RWPE2 (cell line): ENCODE measurements at regions not wholly inside any gene's neighbourhood (a gene's known extent, or its start where the extent isn't known, plus 50 kb on each side); places are given as distances from the start of the nearest gene placed in this dataset.

Experiments used
- ATAC-seq: fragments of 200-7000 bp; cut with Tn5 transposase; 3 replicates; pipeline ENCODE4 v1.9.1; 2021; ENCODE audit warnings: low read depth
- DNase-seq: peaks from one replicate; pipeline ENCODE4 v3.0.0-alpha.2; 2020; ENCODE audit warnings: low spot score
- H3K27ac ChIP-seq: fragments of 450-650 bp; 2 replicates; pipeline ENCODE4 v1.5.1; 2017; ENCODE audit warnings: mild to moderate bottlenecking; ENCODE audit not compliant: poor library complexity, severe bottlenecking
- H3K27me3 ChIP-seq: fragments of 250-450 bp; sonication (Bioruptor Pico); 2 replicates; pipeline ENCODE4 v1.5.1; 2021; ENCODE audit warnings: mild to moderate bottlenecking, moderate library complexity; ENCODE audit not compliant: insufficient read depth, poor library complexity, severe bottlenecking
- H3K36me3 ChIP-seq: fragments of 250-450 bp; sonication (Bioruptor Pico); 2 replicates; pipeline ENCODE4 v1.5.1; 2020; ENCODE audit warnings: low read depth, mild to moderate bottlenecking, moderate library complexity
- H3K4me1 ChIP-seq: fragments of 250-450 bp; sonication (Bioruptor Pico); 2 replicates; pipeline ENCODE4 v1.5.1; 2021; ENCODE audit warnings: mild to moderate bottlenecking, moderate library complexity; ENCODE audit not compliant: insufficient read depth, poor library complexity, severe bottlenecking
- H3K4me3 ChIP-seq: fragments of 250-450 bp; sonication (Bioruptor Pico); 2 replicates; pipeline ENCODE4 v1.5.1; 2021; ENCODE audit warnings: mild to moderate bottlenecking, moderate library complexity; ENCODE audit not compliant: severe bottlenecking
- H3K9me3 ChIP-seq: fragments of 250-450 bp; sonication (Bioruptor Pico); 2 replicates; pipeline ENCODE4 v1.5.1; 2021; ENCODE audit warnings: mild to moderate bottlenecking, moderate library complexity; ENCODE audit not compliant: severe bottlenecking
- CTCF ChIP-seq: fragments of 450-650 bp; IDR thresholded peaks from one replicate; pipeline ENCODE4 v1.5.1; 2017; ENCODE audit warnings: mild to moderate bottlenecking, moderate library complexity; ENCODE audit not compliant: poor library complexity, severe bottlenecking

- no peaks in the 10 kb centered on the region for H3K36me3 ChIP-seq
- H3K4me3 ChIP-seq = no peak overlapping the region
- no peak for TF ChIP-seq CTCF
- H3K27me3 ChIP-seq = no peaks in the 10 kb centered on the region
- H3K27ac ChIP-seq = no peak overlapping the region
- no peaks in the 10 kb centered on the region for H3K9me3 ChIP-seq
- ATAC-seq (no peak), DNase-seq (no peak)
- no peaks in the 10 kb centered on the region for H3K4me1 ChIP-seq
These were observed 257.3 kb upstream of the SULF2 start for GRCh38 chr20:48042628-48043027.

- DNase-seq = no peak
These were observed 255.9 kb upstream of the SULF2 start for GRCh38 chr20:48041078-48041780.

GRCh38 chr20:48040491-48040890, 255.2 kb upstream of the SULF2 start:
- DNase-seq (no peak), ATAC-seq (no peak)
- TF ChIP-seq CTCF = no peak
- H3K27me3 ChIP-seq = no peaks in the 10 kb centered on the region
- H3K27ac ChIP-seq = no peak overlapping the region
- H3K4me3 ChIP-seq = no peak overlapping the region
- H3K36me3 ChIP-seq = no peaks in the 10 kb centered on the region
- H3K9me3 ChIP-seq = no peaks in the 10 kb centered on the region
- H3K4me1 ChIP-seq = no peaks in the 10 kb centered on the region

More at GRCh38 chr20:48041078-48041780, 255.9 kb upstream of the SULF2 start:
- H3K9me3 ChIP-seq = no peaks in the 10 kb centered on the region
- no peaks in the 10 kb centered on the region for H3K27me3 ChIP-seq
- H3K4me1 ChIP-seq = no peaks in the 10 kb centered on the region
- no peaks in the 10 kb centered on the region for H3K36me3 ChIP-seq
- no peak overlapping the region for H3K4me3 ChIP-seq
- TF ChIP-seq CTCF = no peak
- ATAC-seq = no peak
- no peak overlapping the region for H3K27ac ChIP-seq

GRCh38 chr20:48040051-48040450, 254.8 kb upstream of the SULF2 start:
- no peaks in the 10 kb centered on the region for H3K36me3 ChIP-seq
- H3K4me1 ChIP-seq = no peaks in the 10 kb centered on the region
- no peaks in the 10 kb centered on the region for H3K9me3 ChIP-seq
- H3K27me3 ChIP-seq = no peaks in the 10 kb centered on the region
- H3K4me3 ChIP-seq = no peak overlapping the region
- TF ChIP-seq CTCF = no peak
- ATAC-seq (no peak), DNase-seq (no peak)
- no peak overlapping the region for H3K27ac ChIP-seq

- ATAC-seq = no peak
- Histone ChIP-seq H3K9me3 (no peaks in the 10 kb centered on the region), H3K27me3 (no peaks in the 10 kb centered on the region), H3K27ac (no peak overlapping the region), H3K36me3 (no peaks in the 10 kb centered on the region), H3K4me3 (no peak overlapping the region), H3K4me1 (no peaks in the 10 kb centered on the region)
- no peak for TF ChIP-seq CTCF
- DNase-seq = no peak
These were observed 254.2 kb upstream of the SULF2 start for GRCh38 chr20:48039514-48039913.
